Superior temporal gyrus (tissue), 1 donor: ENCODE measurements at regions not wholly inside any gene's neighbourhood (a gene's known extent, or its start where the extent isn't known, plus 50 kb on each side); places are given as distances from the start of the nearest gene placed in this dataset.

Experiments
- DNase-seq: peaks from one replicate; pipeline ENCODE4 v3.0.0-alpha.2; 2016; ENCODE audit errors: extremely low spot score

GRCh38 chr12:19015285-19015684 lies 114.2 kb upstream of the PLEKHA5 start:
- no peak for DNase-seq

GRCh38 chr12:19018302-19018970 lies 111.1 kb upstream of the PLEKHA5 start:
- DNase-seq, result no peak

GRCh38 chr12:19021240-19021639 lies 108.3 kb upstream of the PLEKHA5 start:
- DNase-seq, result no peak

GRCh38 chr12:19021646-19022045 lies 107.9 kb upstream of the PLEKHA5 start:
- no peak for DNase-seq

DNA sequence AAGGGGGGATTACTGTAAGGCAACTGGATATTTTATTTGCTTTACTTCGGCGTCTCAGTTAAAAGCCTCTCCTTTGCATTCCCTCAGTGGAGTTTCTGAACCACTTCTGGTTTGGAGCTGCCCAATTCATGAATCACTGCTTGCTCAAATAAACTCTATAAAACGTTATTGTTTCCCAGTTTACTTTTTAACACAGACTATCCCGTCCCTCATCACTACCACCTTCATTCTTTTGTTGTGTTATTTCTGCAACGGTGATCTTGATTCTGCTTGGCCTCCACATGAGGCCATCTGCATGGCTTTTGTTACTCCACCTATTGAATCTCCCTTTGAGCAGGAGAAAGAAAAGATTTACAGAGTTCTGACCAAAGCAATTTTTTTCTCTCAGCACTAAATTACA lies 104.0 kb upstream of the PLEKHA5 start:
- no peak for DNase-seq

GRCh38 chr12:19026034-19026433 lies 103.5 kb upstream of the PLEKHA5 start:
- DNase-seq, result no peak

- DNase-seq, result no peak
These were observed 102.7 kb upstream of the PLEKHA5 start for GRCh38 chr12:19026614-19027488.

DNA sequence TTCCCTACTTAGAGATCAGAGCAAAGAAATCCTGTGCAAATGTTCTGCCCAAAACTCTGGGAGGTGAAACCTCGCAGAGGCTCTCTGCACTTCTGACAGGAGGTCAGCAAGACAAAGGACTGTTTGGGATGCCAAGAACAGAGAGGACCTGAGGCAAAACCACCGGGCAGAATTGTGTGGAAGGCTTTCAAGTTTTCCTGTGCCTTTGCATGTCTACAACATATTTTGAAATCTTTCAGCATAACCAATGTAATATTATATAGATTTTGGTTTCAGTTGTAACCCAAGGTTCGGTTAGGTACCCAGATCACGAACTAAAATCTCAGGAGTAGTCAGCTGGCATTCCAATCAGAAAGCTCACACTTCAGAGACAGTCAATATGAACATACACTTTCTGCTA lies 99.4 kb upstream of the PLEKHA5 start:
- no peak for DNase-seq

DNA sequence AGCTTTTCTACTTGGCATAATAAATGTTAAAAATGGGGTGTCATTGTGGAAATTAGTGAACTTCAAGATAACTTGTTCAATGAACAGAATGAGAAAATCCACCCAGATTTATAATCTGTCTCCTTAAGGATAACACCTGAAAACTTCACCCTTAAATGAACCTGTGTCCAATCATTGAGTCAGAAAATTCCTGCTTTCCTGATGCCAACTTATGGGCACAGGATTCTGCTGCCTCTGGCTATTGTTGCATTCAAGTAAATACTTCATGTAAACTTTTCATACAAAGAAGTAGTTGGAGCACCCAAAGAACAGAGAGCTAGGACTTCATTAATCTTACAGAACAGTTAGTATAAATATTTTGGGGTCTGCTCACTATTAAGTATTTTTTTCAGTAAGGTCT lies 98.9 kb upstream of the PLEKHA5 start:
- DNase-seq, result no peak

DNA sequence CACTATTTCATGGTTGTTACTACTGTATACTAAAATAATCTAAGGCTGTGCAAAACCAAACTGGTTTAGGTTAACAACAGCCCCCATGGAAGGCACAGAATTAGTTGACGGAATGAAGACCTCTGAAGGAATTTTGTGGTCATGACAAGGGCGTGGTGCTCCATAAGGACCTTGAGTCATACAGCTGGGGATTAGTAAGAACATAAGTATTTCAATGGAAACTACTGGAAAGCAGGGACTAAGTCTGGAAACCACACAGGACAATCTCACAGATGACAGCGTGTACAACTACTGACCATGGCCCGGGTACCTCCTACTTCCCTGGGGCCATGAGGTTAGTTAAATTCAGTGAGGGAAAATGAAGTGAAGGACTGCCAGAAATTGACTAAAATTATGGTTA lies 98.5 kb upstream of the PLEKHA5 start:
- no peak for DNase-seq

GRCh38 chr12:19032826-19033225 lies 96.7 kb upstream of the PLEKHA5 start:
- no peak for DNase-seq

DNA sequence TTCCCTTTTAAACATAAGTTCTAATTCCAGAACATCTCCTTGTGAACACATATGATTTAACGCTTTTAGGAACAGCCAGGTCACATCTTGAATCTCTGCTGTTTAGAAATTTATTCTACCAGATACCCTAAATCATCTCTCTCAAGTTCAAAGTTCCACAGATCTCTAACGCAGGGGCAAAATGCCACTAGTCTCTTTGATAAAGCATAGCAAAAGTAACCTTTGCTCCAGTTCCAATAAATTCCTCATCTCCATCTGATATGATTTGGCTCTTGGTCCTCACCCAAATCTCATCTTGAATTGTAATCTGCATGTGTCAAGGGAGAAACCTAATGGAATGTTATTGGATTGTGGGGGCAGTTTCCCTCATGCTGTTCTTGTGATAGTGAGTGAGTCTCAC lies 96.3 kb upstream of the PLEKHA5 start:
- DNase-seq, result no peak

DNA sequence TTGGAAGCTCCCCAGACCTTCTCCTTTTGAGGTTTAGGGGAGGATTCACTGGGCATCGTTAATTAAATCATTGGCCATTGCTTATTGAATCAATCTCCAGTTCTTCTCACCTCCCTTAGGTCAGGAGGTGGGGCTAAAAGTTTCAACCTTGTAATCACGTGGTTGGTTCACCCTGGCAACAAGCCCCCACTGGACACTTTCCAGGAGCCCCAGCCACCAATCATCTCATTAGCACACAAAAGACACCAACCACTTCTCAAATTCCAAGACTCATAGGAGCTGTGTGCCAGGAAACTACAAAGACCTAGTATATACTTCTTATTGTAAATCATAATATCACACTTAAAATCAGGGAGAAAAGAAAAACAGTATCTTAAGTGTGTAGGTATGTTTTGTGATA lies 94.6 kb upstream of the PLEKHA5 start:
- DNase-seq, result no peak

- DNase-seq, result no peak
These were observed 94.0 kb upstream of the PLEKHA5 start for GRCh38 chr12:19035536-19035935.

DNA sequence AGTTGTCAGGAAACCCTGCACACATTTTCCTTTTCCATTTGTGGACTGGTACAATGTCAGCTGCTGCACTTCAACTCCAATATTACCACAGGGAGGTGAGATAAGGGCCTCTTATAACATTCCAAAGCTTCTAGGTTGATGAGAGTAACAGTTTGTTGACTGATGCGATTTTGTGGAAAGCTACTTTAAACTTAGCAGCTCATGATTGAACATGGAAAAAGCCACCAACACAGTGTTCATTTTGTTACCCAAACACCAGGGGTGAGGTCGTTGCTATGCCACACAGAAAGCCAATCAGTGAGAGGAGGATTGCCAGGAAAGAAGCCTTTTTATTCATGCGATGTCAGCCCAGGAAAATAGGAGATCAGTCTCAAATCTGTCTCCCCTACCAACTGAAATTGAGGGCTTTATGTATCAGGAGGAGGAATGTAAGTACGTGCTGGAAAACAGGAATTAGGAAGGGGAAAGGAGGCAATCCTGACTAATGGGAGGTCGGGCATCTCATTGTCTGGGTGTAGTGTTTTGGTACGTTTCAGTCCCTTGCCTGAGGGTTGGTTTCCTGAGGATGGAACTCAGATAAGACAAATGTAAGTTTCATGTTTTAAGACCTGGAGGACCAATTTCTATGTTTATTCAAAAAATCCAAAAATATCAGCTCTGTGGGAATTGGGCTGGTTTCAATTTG lies 92.7 kb upstream of the PLEKHA5 start:
- DNase-seq, result no peak

DNA sequence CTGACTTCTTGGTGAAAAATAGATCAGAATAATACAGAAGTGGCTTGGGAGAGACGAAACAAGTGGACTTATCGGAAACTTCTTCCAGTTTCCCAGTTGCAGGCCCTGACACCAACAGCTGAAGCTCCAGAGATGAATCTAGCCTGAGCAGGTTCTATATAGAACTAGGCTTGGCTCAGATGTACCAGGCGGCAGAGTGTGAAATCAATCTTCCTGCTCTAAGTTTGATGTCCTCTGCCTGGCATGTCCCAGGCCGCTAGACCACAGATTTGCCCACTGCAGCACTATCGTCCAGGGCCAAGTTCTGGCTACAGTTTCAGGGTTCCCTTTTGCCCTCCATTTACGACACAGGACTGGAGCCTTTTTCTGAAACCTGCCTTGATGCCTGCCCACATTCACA lies 91.3 kb upstream of the PLEKHA5 start:
- DNase-seq, result no peak

- DNase-seq, result no peak
These were observed 90.0 kb upstream of the PLEKHA5 start for GRCh38 chr12:19039515-19039914.

DNA sequence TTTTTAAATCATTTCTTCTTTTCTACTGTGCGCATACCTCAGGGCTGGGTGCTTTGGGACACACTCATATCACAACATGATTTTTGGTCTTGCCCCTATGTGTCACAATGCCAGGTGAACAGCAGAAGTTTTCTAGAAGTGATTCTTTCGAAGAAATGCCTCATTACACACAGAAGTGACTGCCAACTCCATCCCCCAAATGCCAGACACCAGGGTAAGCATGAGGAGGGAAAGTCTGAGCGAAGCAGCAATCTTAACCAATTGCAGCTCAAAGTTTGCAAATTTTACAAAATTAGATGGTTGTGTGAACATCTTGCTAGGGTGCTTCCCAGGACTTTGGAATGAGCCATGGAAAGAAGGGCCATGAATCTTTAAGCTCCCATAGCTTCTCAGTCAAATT lies 87.3 kb upstream of the PLEKHA5 start:
- no peak for DNase-seq

GRCh38 chr12:19044430-19044829 lies 85.1 kb upstream of the PLEKHA5 start:
- DNase-seq, result no peak

DNA sequence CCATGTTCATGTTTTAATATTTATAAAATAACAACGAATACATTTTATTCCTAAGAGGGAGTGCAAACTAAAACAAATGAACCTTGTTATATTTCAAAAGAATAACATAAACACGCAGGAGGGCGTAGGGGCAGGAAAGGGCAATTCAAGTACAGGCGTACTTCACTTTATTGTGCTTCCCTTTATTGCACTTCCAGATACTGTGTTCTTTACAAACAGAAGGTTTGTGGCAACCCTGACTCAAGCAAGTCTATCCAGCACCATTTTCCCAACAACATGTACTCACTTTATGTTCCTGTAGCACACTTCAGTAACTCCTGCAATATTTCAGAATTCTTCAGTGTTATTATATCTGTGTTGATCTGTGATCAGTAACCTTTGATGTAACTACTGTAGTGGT lies 84.6 kb upstream of the PLEKHA5 start:
- DNase-seq, result no peak

DNA sequence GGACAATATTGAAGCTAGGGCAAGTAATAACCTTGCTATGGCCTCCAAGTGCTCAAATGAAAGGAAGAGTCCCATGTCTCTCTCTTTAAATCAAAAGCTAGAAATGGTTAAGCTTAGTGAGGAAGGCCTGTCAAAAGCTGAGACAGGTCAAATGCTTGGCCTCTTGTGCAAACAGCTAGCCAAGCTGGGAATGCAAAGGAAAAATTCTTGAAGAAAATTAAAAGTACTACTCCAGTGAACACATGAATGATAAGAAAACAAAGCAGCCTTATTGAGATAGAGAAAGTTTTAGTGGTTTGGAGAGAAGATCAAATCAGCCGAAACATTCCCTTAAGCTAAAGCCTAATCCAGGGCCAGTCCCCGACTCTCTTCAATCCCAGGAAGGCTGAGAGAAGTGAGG lies 84.1 kb upstream of the PLEKHA5 start:
- no peak for DNase-seq

DNA sequence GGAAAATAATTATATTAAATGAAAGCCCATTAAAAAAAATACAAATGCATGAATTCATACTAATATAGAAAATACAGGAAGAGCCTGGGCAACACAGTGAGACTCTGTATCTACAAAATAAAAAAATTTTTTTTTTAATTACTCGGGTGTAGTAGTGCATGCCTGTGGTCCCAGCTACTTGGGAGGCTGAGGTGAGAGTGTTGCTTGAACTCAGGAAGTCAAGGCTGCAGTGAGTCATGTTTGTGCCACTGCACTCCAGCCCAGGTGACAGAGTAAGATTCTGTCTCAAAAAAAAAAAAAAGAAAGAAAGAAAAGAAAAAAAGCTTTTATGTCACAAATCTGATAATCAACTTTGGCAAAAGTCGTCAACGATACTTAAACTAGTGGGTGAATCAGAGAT lies 80.6 kb upstream of the PLEKHA5 start:
- no peak for DNase-seq

DNA sequence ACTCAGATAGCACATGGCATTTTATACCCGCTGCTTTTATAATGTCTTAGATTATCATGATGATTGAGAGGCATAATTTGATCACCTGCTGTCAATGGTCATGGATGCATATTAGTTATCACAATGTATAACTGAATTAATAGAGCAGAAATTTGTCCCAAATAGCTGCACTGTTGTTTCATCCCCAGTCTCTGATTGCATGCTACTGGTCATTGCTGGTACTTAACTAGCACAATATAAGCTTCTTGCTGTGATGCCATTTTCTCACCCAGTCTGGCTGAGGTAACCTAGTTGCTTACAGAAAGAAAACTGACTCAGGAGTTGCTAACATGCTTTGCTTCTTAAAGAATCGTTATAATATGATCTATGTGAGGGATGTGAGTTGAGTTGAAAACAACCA lies 76.8 kb upstream of the PLEKHA5 start:
- DNase-seq, result no peak
